ENCODE measurements at regions not wholly inside any gene's neighbourhood (a gene's known extent, or its start where the extent isn't known, plus 50 kb on each side); places are given as distances from the start of the nearest gene placed in this dataset.

DNA sequence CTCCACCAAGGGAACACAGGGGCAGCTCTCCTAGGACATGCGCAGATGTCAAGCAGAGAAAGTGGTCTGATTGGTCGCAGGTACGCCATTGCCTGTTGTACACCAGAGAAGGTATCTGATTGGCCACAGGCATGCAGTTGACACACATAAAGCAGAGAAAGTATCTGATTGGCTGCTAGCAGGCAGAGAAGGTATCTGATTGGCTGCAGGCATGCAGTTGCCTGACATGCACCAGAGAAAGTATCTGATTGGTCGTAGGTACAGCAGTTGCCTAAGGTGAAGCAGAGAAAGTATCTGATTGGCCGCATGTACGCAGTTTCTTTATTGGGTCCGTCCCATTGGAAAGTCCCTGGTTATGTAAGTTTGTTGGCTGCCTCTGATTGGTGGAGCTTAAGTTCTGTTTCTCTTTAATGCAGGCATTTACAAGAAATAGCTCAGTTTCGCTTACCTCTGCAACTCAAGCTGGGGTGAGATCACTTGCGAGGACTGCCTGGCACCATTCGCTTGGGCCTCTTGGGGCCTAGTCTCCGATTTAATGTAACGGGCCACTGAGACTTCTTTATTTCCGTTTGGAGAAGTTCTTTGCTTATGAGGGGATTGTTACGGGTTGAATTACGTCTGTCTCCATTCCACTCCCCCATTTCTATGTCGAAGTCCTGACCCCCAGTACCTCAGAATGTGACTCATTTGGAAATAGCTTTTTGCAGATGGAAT lies 74.2 kb downstream of the SIK1 start:
- TF ChIP-seq FOXM1 (IDR thresholded peaks at IDR 0.05; ENCODE audit: borderline replicate concordance) (no peak), SP1 (IDR thresholded peaks at IDR 0.05) (no peak), CTBP1 (IDR thresholded peaks at IDR 0.05; ENCODE audit: borderline replicate concordance) (no peak), ZNF384 (IDR thresholded peaks at IDR 0.05) (no peak), TARDBP (IDR thresholded peaks at IDR 0.05) (no peak), SUZ12 (IDR thresholded peaks at IDR 0.05) (no peak), ARNT (IDR thresholded peaks at IDR 0.05) (no peak)

Data from HEK293T (cell line).